Coronary artery (tissue), 2 donors: ENCODE measurements at regions not wholly inside any gene's neighbourhood (a gene's known extent, or its start where the extent isn't known, plus 50 kb on each side); places are given as distances from the start of the nearest gene placed in this dataset.
A peak's percentile ranks its signal among the peaks of the same experiment; 100 is the strongest.

ENCODE experiments used
- DNase-seq: peaks from one replicate; pipeline ENCODE4 v3.0.0-alpha.2; 2017; ENCODE audit warnings: low spot score
- H3K27ac ChIP-seq, 2 donors: fragments of 200-600 bp; sonication (generic); one replicate each; pipeline ENCODE4 v1.5.1; 2016 to 2019
- H3K4me3 ChIP-seq: fragments of 200-600 bp; sonication (generic); 2 replicates; pipeline ENCODE4 v1.5.1; 2016; ENCODE audit warnings: mild to moderate bottlenecking, moderate library complexity
- CTCF ChIP-seq: fragments of 200-600 bp; sonication (generic); IDR thresholded peaks from one replicate; pipeline ENCODE4 v1.5.1; 2019; ENCODE audit warnings: antibody characterized with exemption

GRCh38 chr3:195015021-195015420, 255.9 kb downstream of the XXYLT1 start:
- no peak overlapping the region for H3K27ac ChIP-seq
- no peak overlapping the region for H3K4me3 ChIP-seq
- peak; percentile 41 for DNase-seq
- TF ChIP-seq CTCF = no peak

- TF ChIP-seq CTCF = no peak
- Histone ChIP-seq H3K27ac (no peak overlapping the region), H3K4me3 (no peak overlapping the region)
- DNase-seq = no peak
Measured at GRCh38 chr3:195017151-195017550, 253.8 kb downstream of the XXYLT1 start.
